ENCODE measurements at regions not wholly inside any gene's neighbourhood (a gene's known extent, or its start where the extent isn't known, plus 50 kb on each side); places are given as distances from the start of the nearest gene placed in this dataset.

- TF ChIP-seq TAF1 (IDR thresholded peaks at IDR 0.05; ENCODE audit: low read depth, low read length), result no peak
- no peak for TF ChIP-seq POLR2A (IDR thresholded peaks at IDR 0.05; ENCODE audit: low read depth, low read length)
- TF ChIP-seq SPI1 (IDR thresholded peaks at IDR 0.05; ENCODE audit: low read depth, low read length), result no peak
- TF ChIP-seq POLR2AphosphoS5 (IDR thresholded peaks at IDR 0.05; ENCODE audit: low read depth, low read length), result no peak
- no peak for TF ChIP-seq POU2F2 (IDR thresholded peaks at IDR 0.05; ENCODE audit: low read depth, low read length)
- no peak for TF ChIP-seq PAX5 (IDR thresholded peaks at IDR 0.05; ENCODE audit: insufficient read depth, low read length, severe bottlenecking)
Measured at GRCh38 chr15:62472616-62473299, 307.7 kb upstream of the C2CD4B start.
